ENCODE measurements at regions not wholly inside any gene's neighbourhood (a gene's known extent, or its start where the extent isn't known, plus 50 kb on each side); places are given as distances from the start of the nearest gene placed in this dataset.

DNA sequence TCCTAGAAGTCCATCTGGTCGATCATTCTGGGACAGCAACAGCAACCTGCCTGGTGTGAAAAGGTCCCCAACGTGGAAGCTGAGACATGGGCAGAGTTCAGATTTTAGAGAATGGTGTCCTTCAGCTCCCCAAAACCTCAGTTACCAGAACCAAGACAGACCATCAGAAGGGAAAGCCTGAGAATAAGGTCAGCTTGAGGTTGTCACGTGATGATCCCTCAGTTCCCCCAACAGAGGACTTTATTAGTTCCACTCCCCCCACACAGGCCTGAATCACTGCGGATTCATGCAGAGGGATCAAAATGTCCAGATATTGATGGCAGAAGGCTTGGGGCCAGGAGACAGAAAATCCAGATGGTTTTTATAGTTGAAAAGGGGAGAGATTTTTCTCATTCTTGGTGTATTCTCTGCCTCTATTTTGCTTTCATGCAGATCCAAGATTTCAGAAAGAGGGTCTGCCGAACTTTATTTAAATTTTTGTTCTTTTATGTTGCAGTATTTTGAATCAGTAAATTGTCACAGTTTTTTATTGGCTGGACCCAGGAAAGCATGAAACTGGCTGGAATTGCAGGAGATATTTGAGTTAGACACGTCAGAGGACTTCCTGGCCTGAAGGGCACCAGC, 139.0 kb upstream of the NTM start:
- 79% methylated on average over 6 of the region's 6 CpGs for WGBS (ENCODE audit: low lambda C conversion rate, missing lambda C conversion rate)
- H3K9me2 ChIP-seq (replicated peaks; ENCODE audit: insufficient read depth): no peaks in the 10 kb centered on the region
- no peaks in the 10 kb centered on the region for H3K79me2 ChIP-seq
- H3K27me3 ChIP-seq: no peaks in the 10 kb centered on the region
- TF ChIP-seq, protein P1, sequence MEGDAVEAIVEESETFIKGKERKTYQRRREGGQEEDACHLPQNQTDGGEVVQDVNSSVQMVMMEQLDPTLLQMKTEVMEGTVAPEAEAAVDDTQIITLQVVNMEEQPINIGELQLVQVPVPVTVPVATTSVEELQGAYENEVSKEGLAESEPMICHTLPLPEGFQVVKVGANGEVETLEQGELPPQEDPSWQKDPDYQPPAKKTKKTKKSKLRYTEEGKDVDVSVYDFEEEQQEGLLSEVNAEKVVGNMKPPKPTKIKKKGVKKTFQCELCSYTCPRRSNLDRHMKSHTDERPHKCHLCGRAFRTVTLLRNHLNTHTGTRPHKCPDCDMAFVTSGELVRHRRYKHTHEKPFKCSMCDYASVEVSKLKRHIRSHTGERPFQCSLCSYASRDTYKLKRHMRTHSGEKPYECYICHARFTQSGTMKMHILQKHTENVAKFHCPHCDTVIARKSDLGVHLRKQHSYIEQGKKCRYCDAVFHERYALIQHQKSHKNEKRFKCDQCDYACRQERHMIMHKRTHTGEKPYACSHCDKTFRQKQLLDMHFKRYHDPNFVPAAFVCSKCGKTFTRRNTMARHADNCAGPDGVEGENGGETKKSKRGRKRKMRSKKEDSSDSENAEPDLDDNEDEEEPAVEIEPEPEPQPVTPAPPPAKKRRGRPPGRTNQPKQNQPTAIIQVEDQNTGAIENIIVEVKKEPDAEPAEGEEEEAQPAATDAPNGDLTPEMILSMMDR (IDR thresholded peaks at IDR 0.05; ENCODE audit: poor library complexity): no peak
- no peak for TF ChIP-seq EZH2 (IDR thresholded peaks at IDR 0.05; ENCODE audit: borderline replicate concordance)
- no peak for TF ChIP-seq EZH2phosphoT487 (IDR thresholded peaks at IDR 0.05; ENCODE audit: low read depth, severe bottlenecking, unreplicated experiment)
- H2AFZ ChIP-seq: no peak overlapping the region
- no peaks in the 10 kb centered on the region for H4K20me1 ChIP-seq (ENCODE audit: insufficient read depth, poor library complexity, severe bottlenecking)
- no peak overlapping the region for H3K27ac ChIP-seq
- no peaks in the 10 kb centered on the region for H3K9me3 ChIP-seq (ENCODE audit: low read depth)
- no peak overlapping the region for H3K4me2 ChIP-seq
- no peaks in the 10 kb centered on the region for H3K36me3 ChIP-seq (replicated peaks; ENCODE audit: insufficient read depth, low read depth)
- H3K4me1 ChIP-seq (ENCODE audit: insufficient read depth): no peaks in the 10 kb centered on the region
- H3K4me3 ChIP-seq: no peak overlapping the region
- no peak for DNase-seq (ENCODE audit: low spot score)

DNA sequence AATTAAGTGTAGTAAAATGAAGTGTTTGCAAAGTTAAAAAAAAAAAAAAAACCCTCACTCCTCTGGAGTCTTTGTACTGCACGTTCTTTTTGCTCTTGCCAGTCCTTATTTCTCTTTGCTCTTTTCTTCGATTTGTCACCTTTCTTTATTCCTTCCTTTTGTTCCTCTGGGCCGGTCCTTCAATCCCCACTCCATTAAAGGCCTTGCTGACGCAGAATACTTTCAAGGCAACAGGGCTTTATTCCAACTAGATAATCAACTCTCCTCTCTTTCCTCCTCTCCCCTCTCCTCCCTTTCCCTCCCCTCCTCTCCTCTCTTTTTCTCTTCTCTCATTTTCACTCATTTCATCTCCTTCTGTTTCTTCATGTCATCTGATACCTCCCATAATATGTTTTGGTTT, 138.2 kb upstream of the NTM start:
- no peaks in the 10 kb centered on the region for H3K4me1 ChIP-seq (ENCODE audit: insufficient read depth)
- no peak overlapping the region for H3K27ac ChIP-seq
- no peak overlapping the region for H3K4me2 ChIP-seq
- DNase-seq (ENCODE audit: low spot score): no peak
- H3K27me3 ChIP-seq: no peaks in the 10 kb centered on the region
- H3K36me3 ChIP-seq (replicated peaks; ENCODE audit: insufficient read depth, low read depth): no peaks in the 10 kb centered on the region
- no peaks in the 10 kb centered on the region for H3K9me2 ChIP-seq (replicated peaks; ENCODE audit: insufficient read depth)
- H3K79me2 ChIP-seq: no peaks in the 10 kb centered on the region
- no peak overlapping the region for H2AFZ ChIP-seq
- H4K20me1 ChIP-seq (ENCODE audit: insufficient read depth, poor library complexity, severe bottlenecking): no peaks in the 10 kb centered on the region
- no peak overlapping the region for H3K4me3 ChIP-seq
- WGBS (ENCODE audit: low lambda C conversion rate, missing lambda C conversion rate): 93% methylated on average over 4 of the region's 4 CpGs
- H3K9me3 ChIP-seq (ENCODE audit: low read depth): no peaks in the 10 kb centered on the region
- no peak for TF ChIP-seq EZH2phosphoT487 (IDR thresholded peaks at IDR 0.05; ENCODE audit: low read depth, severe bottlenecking, unreplicated experiment)
- TF ChIP-seq, protein P1 (IDR thresholded peaks at IDR 0.05; ENCODE audit: poor library complexity): no peak
- TF ChIP-seq EZH2 (IDR thresholded peaks at IDR 0.05; ENCODE audit: borderline replicate concordance): no peak

DNA sequence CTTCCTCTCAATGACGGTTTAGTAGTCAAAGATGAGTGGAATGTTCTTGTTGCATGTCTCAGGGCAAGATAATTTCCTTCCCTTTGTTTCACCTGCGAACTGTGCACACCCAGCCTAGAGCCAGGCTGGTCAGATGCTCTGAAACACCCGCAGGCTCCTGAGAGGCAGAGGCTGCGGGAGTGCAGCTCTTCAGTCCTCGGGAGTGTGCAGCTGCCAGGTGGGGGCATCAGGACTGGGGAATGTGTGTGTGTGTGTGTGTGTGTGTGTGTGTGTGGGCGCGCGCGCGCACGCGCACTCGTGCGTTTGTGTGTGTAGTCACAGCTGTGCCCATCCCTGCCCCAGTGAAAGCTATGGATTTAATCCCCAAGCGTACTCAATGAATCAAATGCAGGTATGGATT, 136.2 kb upstream of the NTM start:
- WGBS (ENCODE audit: low lambda C conversion rate, missing lambda C conversion rate): 86% methylated on average over 15 of the region's 15 CpGs
- Histone ChIP-seq H3K4me2 (no peak overlapping the region), H3K4me3 (no peak overlapping the region), H2AFZ (no peak overlapping the region), H3K4me1 (ENCODE audit: insufficient read depth) (no peaks in the 10 kb centered on the region), H3K9me2 (replicated peaks; ENCODE audit: insufficient read depth) (no peaks in the 10 kb centered on the region), H3K27ac (no peak overlapping the region), H3K9me3 (ENCODE audit: low read depth) (no peaks in the 10 kb centered on the region), H4K20me1 (ENCODE audit: insufficient read depth, poor library complexity, severe bottlenecking) (no peaks in the 10 kb centered on the region), H3K79me2 (no peaks in the 10 kb centered on the region), H3K27me3 (no peaks in the 10 kb centered on the region), H3K36me3 (replicated peaks; ENCODE audit: insufficient read depth, low read depth) (no peaks in the 10 kb centered on the region)
- TF ChIP-seq EZH2 (IDR thresholded peaks at IDR 0.05; ENCODE audit: borderline replicate concordance) (no peak), EZH2phosphoT487 (IDR thresholded peaks at IDR 0.05; ENCODE audit: low read depth, severe bottlenecking, unreplicated experiment) (no peak)
- TF ChIP-seq, protein P1 (IDR thresholded peaks at IDR 0.05; ENCODE audit: poor library complexity): no peak
- no peak for DNase-seq (ENCODE audit: low spot score)

Measured in hepatocyte (in vitro differentiated cells).